IPS DF 6.9 (cell line): ENCODE measurements at regions not wholly inside any gene's neighbourhood (a gene's known extent, or its start where the extent isn't known, plus 50 kb on each side); places are given as distances from the start of the nearest gene placed in this dataset.

Experiments used
- DNase-seq: peaks from one replicate; pipeline ENCODE4 v3.0.0-alpha.2; 2013; ENCODE audit warnings: low read depth, low spot score
- H3K27ac ChIP-seq: one replicate; pipeline ENCODE4 v1.5.1; 2013; ENCODE audit warnings: low read length, control low read depth
- H3K27me3 ChIP-seq: 2 replicates; pipeline ENCODE4 v1.6.1; 2013; ENCODE audit warnings: mild to moderate bottlenecking, low read length; ENCODE audit not compliant: control insufficient read depth, insufficient read depth
- H3K36me3 ChIP-seq: 2 replicates; pipeline ENCODE4 v1.6.1; 2013; ENCODE audit warnings: low read length; ENCODE audit not compliant: control insufficient read depth, insufficient read depth
- H3K4me1 ChIP-seq: 2 replicates; pipeline ENCODE4 v1.6.1; 2013; ENCODE audit warnings: low read length; ENCODE audit not compliant: control insufficient read depth, insufficient read depth
- H3K4me3 ChIP-seq: 2 replicates; pipeline ENCODE4 v1.5.1; 2013; ENCODE audit warnings: mild to moderate bottlenecking, low read length
- H3K9me3 ChIP-seq: 2 replicates; pipeline ENCODE4 v1.6.1; 2013; ENCODE audit warnings: low read length, inconsistent platforms; ENCODE audit not compliant: control insufficient read depth, insufficient read depth
- WGBS: extraction: QIAGEN DNeasy Blood & Tissue Kit; methylation state at CpG from one replicate; pipeline ENCODE4 v1.1.7; 2013; ENCODE audit warnings: mixed read lengths, missing lambda C conversion rate; ENCODE audit not compliant: insufficient read length, insufficient coverage; 5-methylcytosine and 5-hydroxymethylcytosine counted together

- Histone ChIP-seq H3K4me1 (peaks cover 5% of the 10 kb centered on the region), H3K4me3 (peak overlapping the region; percentile 34; the same call in 1 of the 2 replicates), H3K9me3 (no peaks in the 10 kb centered on the region), H3K27ac (no peak overlapping the region), H3K27me3 (peaks cover 47% of the 10 kb centered on the region), H3K36me3 (no peaks in the 10 kb centered on the region)
- DNase-seq: no peak
- no CpG with 5 or more reads among the region's 59 CpGs for WGBS
Observed at GRCh38 chr10:100653957-100654781, 91.2 kb upstream of the PAX2 start.

- no peak for DNase-seq
- no peaks in the 10 kb centered on the region for H3K36me3 ChIP-seq
- peaks cover 7% of the 10 kb centered on the region for H3K4me1 ChIP-seq
- peaks cover 53% of the 10 kb centered on the region for H3K27me3 ChIP-seq
- no CpG with 5 or more reads among the region's 46 CpGs for WGBS
- no peak overlapping the region for H3K27ac ChIP-seq
- peak overlapping the region; percentile 25; the same call in 1 of the 2 replicates for H3K4me3 ChIP-seq
- H3K9me3 ChIP-seq: no peaks in the 10 kb centered on the region
Observed at GRCh38 chr10:100654782-100655325, 90.5 kb upstream of the PAX2 start.

- H3K9me3 ChIP-seq: no peaks in the 10 kb centered on the region
- peak overlapping the region; percentile 25; the same call in 1 of the 2 replicates for H3K4me3 ChIP-seq
- DNase-seq: no peak
- no peak overlapping the region for H3K27ac ChIP-seq
- no peaks in the 10 kb centered on the region for H3K36me3 ChIP-seq
- WGBS: no CpG with 5 or more reads among the region's 20 CpGs
- peaks cover 7% of the 10 kb centered on the region for H3K4me1 ChIP-seq
- peaks cover 57% of the 10 kb centered on the region for H3K27me3 ChIP-seq
Observed at GRCh38 chr10:100655326-100655759, 90.0 kb upstream of the PAX2 start.

- Histone ChIP-seq H3K4me1 (peaks cover 7% of the 10 kb centered on the region), H3K27ac (no peak overlapping the region), H3K36me3 (no peaks in the 10 kb centered on the region), H3K9me3 (no peaks in the 10 kb centered on the region), H3K27me3 (peaks cover 60% of the 10 kb centered on the region), H3K4me3 (peak overlapping the region; percentile 25; the same call in 1 of the 2 replicates)
- no peak for DNase-seq
- WGBS: no CpG with 5 or more reads among the region's 45 CpGs
Observed at GRCh38 chr10:100655760-100656421, 89.5 kb upstream of the PAX2 start.

GRCh38 chr10:100656454-100656853 is 88.9 kb upstream of the PAX2 start:
- Histone ChIP-seq H3K36me3 (no peaks in the 10 kb centered on the region), H3K4me1 (peaks cover 7% of the 10 kb centered on the region), H3K9me3 (no peaks in the 10 kb centered on the region), H3K27me3 (peaks cover 61% of the 10 kb centered on the region), H3K4me3 (peak overlapping the region; percentile 25; the same call in 1 of the 2 replicates), H3K27ac (no peak overlapping the region)
- DNase-seq: no peak
- WGBS: no CpG with 5 or more reads among the region's 34 CpGs

- no CpG with 5 or more reads among the region's 1 CpG for WGBS
- Histone ChIP-seq H3K27ac (no peak overlapping the region), H3K9me3 (no peaks in the 10 kb centered on the region), H3K4me3 (no peak overlapping the region), H3K4me1 (peaks cover 8% of the 10 kb centered on the region), H3K27me3 (peaks cover 51% of the 10 kb centered on the region), H3K36me3 (no peaks in the 10 kb centered on the region)
- no peak for DNase-seq
Observed at GRCh38 chr10:100658269-100658668, 87.1 kb upstream of the PAX2 start.

GRCh38 chr10:100659361-100660098 is 85.9 kb upstream of the PAX2 start:
- H3K36me3 ChIP-seq: no peaks in the 10 kb centered on the region
- H3K9me3 ChIP-seq: no peaks in the 10 kb centered on the region
- peaks cover 6% of the 10 kb centered on the region for H3K4me1 ChIP-seq
- peaks cover 47% of the 10 kb centered on the region for H3K27me3 ChIP-seq
- WGBS: no CpG with 5 or more reads among the region's 50 CpGs
- H3K4me3 ChIP-seq: 0 out of 2 replicates have a peak overlapping the region, but pooled peaks have one; percentile 7
- DNase-seq: no peak
- H3K27ac ChIP-seq: no peak overlapping the region

GRCh38 chr10:100660365-100660764 is 85.0 kb upstream of the PAX2 start:
- no peaks in the 10 kb centered on the region for H3K9me3 ChIP-seq
- H3K27me3 ChIP-seq: peaks cover 45% of the 10 kb centered on the region
- DNase-seq: no peak
- H3K27ac ChIP-seq: no peak overlapping the region
- H3K4me1 ChIP-seq: peaks cover 6% of the 10 kb centered on the region
- H3K4me3 ChIP-seq: no peak overlapping the region
- WGBS: no CpG with 5 or more reads among the region's 6 CpGs
- H3K36me3 ChIP-seq: no peaks in the 10 kb centered on the region

GRCh38 chr10:100660945-100661344 is 84.4 kb upstream of the PAX2 start:
- H3K4me3 ChIP-seq: no peak overlapping the region
- no peak for DNase-seq
- no CpG with 5 or more reads among the region's 3 CpGs for WGBS
- peaks cover 6% of the 10 kb centered on the region for H3K4me1 ChIP-seq
- H3K27me3 ChIP-seq: peaks cover 39% of the 10 kb centered on the region
- no peaks in the 10 kb centered on the region for H3K36me3 ChIP-seq
- no peak overlapping the region for H3K27ac ChIP-seq
- H3K9me3 ChIP-seq: no peaks in the 10 kb centered on the region

- DNase-seq: no peak
- Histone ChIP-seq H3K27ac (no peak overlapping the region), H3K9me3 (no peaks in the 10 kb centered on the region), H3K36me3 (no peaks in the 10 kb centered on the region), H3K27me3 (peaks cover 37% of the 10 kb centered on the region), H3K4me1 (peaks cover 6% of the 10 kb centered on the region), H3K4me3 (no peak overlapping the region)
- no CpG with 5 or more reads among the region's 13 CpGs for WGBS
Observed at GRCh38 chr10:100661520-100661919, 83.9 kb upstream of the PAX2 start.
